ENCODE measurements at regions not wholly inside any gene's neighbourhood (a gene's known extent, or its start where the extent isn't known, plus 50 kb on each side); places are given as distances from the start of the nearest gene placed in this dataset.

GRCh38 chr13:106078191-106078590, 457.3 kb downstream of the EFNB2 start:
- no peak overlapping the region for H2AFZ ChIP-seq
- H3K4me2 ChIP-seq, result no peak overlapping the region
- no peak overlapping the region for H3K27ac ChIP-seq
- no peaks in the 10 kb centered on the region for H3K9me2 ChIP-seq (replicated peaks; ENCODE audit: insufficient read depth)
- H3K36me3 ChIP-seq (replicated peaks; ENCODE audit: insufficient read depth, low read depth), result no peaks in the 10 kb centered on the region
- no peaks in the 10 kb centered on the region for H3K27me3 ChIP-seq
- H3K9me3 ChIP-seq (ENCODE audit: low read depth), result no peaks in the 10 kb centered on the region
- WGBS (ENCODE audit: low lambda C conversion rate, missing lambda C conversion rate), result 29% methylated on average over 1 of the region's 1 CpG
- H3K4me1 ChIP-seq (ENCODE audit: insufficient read depth), result no peaks in the 10 kb centered on the region
- no peak overlapping the region for H3K4me3 ChIP-seq
- TF ChIP-seq EZH2phosphoT487 (IDR thresholded peaks at IDR 0.05; ENCODE audit: low read depth, severe bottlenecking, unreplicated experiment) (no peak), EZH2 (IDR thresholded peaks at IDR 0.05; ENCODE audit: borderline replicate concordance) (no peak), CTCF (IDR thresholded peaks at IDR 0.05; ENCODE audit: poor library complexity) (no peak)
- no peaks in the 10 kb centered on the region for H3K79me2 ChIP-seq
- no peaks in the 10 kb centered on the region for H4K20me1 ChIP-seq (ENCODE audit: insufficient read depth, poor library complexity, severe bottlenecking)
- no peak for DNase-seq (ENCODE audit: low spot score)

- no peak overlapping the region for H3K27ac ChIP-seq
- H2AFZ ChIP-seq, result no peak overlapping the region
- no peak for TF ChIP-seq CTCF (IDR thresholded peaks at IDR 0.05; ENCODE audit: poor library complexity)
- no peak for TF ChIP-seq EZH2 (IDR thresholded peaks at IDR 0.05; ENCODE audit: borderline replicate concordance)
- TF ChIP-seq EZH2phosphoT487 (IDR thresholded peaks at IDR 0.05; ENCODE audit: low read depth, severe bottlenecking, unreplicated experiment), result no peak
- WGBS (ENCODE audit: low lambda C conversion rate, missing lambda C conversion rate), result 100% methylated on average over 1 of the region's 1 CpG
- no peaks in the 10 kb centered on the region for H3K4me1 ChIP-seq (ENCODE audit: insufficient read depth)
- no peaks in the 10 kb centered on the region for H3K27me3 ChIP-seq
- H3K4me3 ChIP-seq, result no peak overlapping the region
- no peaks in the 10 kb centered on the region for H3K36me3 ChIP-seq (replicated peaks; ENCODE audit: insufficient read depth, low read depth)
- no peak overlapping the region for H3K4me2 ChIP-seq
- DNase-seq (ENCODE audit: low spot score), result no peak
- H3K9me2 ChIP-seq (replicated peaks; ENCODE audit: insufficient read depth), result no peaks in the 10 kb centered on the region
- H3K9me3 ChIP-seq (ENCODE audit: low read depth), result no peaks in the 10 kb centered on the region
- no peaks in the 10 kb centered on the region for H3K79me2 ChIP-seq
- no peaks in the 10 kb centered on the region for H4K20me1 ChIP-seq (ENCODE audit: insufficient read depth, poor library complexity, severe bottlenecking)
Observed at GRCh38 chr13:106077017-106077416, 458.4 kb downstream of the EFNB2 start.

- no peaks in the 10 kb centered on the region for H4K20me1 ChIP-seq (ENCODE audit: insufficient read depth, poor library complexity, severe bottlenecking)
- no peaks in the 10 kb centered on the region for H3K79me2 ChIP-seq
- H3K9me2 ChIP-seq (replicated peaks; ENCODE audit: insufficient read depth), result no peaks in the 10 kb centered on the region
- H3K4me1 ChIP-seq (ENCODE audit: insufficient read depth), result no peaks in the 10 kb centered on the region
- H3K4me3 ChIP-seq, result no peak overlapping the region
- no peaks in the 10 kb centered on the region for H3K9me3 ChIP-seq (ENCODE audit: low read depth)
- WGBS (ENCODE audit: low lambda C conversion rate, missing lambda C conversion rate), result 97% methylated on average over 1 of the region's 1 CpG
- H3K36me3 ChIP-seq (replicated peaks; ENCODE audit: insufficient read depth, low read depth), result no peaks in the 10 kb centered on the region
- H3K27me3 ChIP-seq, result no peaks in the 10 kb centered on the region
- H3K4me2 ChIP-seq, result no peak overlapping the region
- H3K27ac ChIP-seq, result no peak overlapping the region
- no peak overlapping the region for H2AFZ ChIP-seq
- DNase-seq (ENCODE audit: low spot score), result no peak
- TF ChIP-seq EZH2 (IDR thresholded peaks at IDR 0.05; ENCODE audit: borderline replicate concordance) (no peak), EZH2phosphoT487 (IDR thresholded peaks at IDR 0.05; ENCODE audit: low read depth, severe bottlenecking, unreplicated experiment) (no peak), CTCF (IDR thresholded peaks at IDR 0.05; ENCODE audit: poor library complexity) (no peak)
Observed at GRCh38 chr13:106072014-106072413, 463.4 kb downstream of the EFNB2 start.

All from hepatocyte (in vitro differentiated cells).